ENCODE measurements at regions not wholly inside any gene's neighbourhood (a gene's known extent, or its start where the extent isn't known, plus 50 kb on each side); places are given as distances from the start of the nearest gene placed in this dataset.

GRCh38 chr9:30771163-30771708 lies 1613.2 kb upstream of the ACO1 start:
- TF ChIP-seq, protein P1, sequence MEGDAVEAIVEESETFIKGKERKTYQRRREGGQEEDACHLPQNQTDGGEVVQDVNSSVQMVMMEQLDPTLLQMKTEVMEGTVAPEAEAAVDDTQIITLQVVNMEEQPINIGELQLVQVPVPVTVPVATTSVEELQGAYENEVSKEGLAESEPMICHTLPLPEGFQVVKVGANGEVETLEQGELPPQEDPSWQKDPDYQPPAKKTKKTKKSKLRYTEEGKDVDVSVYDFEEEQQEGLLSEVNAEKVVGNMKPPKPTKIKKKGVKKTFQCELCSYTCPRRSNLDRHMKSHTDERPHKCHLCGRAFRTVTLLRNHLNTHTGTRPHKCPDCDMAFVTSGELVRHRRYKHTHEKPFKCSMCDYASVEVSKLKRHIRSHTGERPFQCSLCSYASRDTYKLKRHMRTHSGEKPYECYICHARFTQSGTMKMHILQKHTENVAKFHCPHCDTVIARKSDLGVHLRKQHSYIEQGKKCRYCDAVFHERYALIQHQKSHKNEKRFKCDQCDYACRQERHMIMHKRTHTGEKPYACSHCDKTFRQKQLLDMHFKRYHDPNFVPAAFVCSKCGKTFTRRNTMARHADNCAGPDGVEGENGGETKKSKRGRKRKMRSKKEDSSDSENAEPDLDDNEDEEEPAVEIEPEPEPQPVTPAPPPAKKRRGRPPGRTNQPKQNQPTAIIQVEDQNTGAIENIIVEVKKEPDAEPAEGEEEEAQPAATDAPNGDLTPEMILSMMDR (IDR thresholded peaks at IDR 0.05), result no peak
- TF ChIP-seq POLR2AphosphoS5 (IDR thresholded peaks at IDR 0.05) (no peak), POLR2A (IDR thresholded peaks at IDR 0.05) (no peak)

All from sigmoid colon (tissue), 4 donors.